HEK293 (cell line): ENCODE measurements at regions not wholly inside any gene's neighbourhood (a gene's known extent, or its start where the extent isn't known, plus 50 kb on each side); places are given as distances from the start of the nearest gene placed in this dataset.

Experiments used
- PRDM10 ChIP-seq: fragments of 450-650 bp; formaldehyde crosslinking; IDR thresholded peaks from 2 replicates; pipeline ENCODE4 v1.5.1; 2016; ENCODE audit warnings: missing biosample characterization, missing genetic modification characterization
- YY2 ChIP-seq: fragments of 450-650 bp; formaldehyde crosslinking; IDR thresholded peaks from 2 replicates; pipeline ENCODE4 v1.5.1; 2016; ENCODE audit warnings: missing biosample characterization, missing genetic modification characterization
- ZNF274 ChIP-seq, 2 experiments: fragments of 200-500 bp in 1 of 2; fragments of 450-650 bp in 1 of 2; sonication (Bioruptor generic) in 1 of 2; formaldehyde crosslinking in 1 of 2; IDR thresholded peaks; 2 replicates each; pipeline versions ENCODE4 v1.5.1 to v1.6.1; 2014 to 2016; ENCODE audit warnings: borderline replicate concordance in 1 of 2, inconsistent platforms in 1 of 2, low read length in 1 of 2, missing biosample characterization in 1 of 2, missing genetic modification characterization in 1 of 2
- TF ChIP-seq, protein P1 (sequence below): fragments of 450-650 bp; formaldehyde crosslinking; IDR thresholded peaks from 2 replicates; pipeline ENCODE4 v1.5.1; 2016; ENCODE audit warnings: missing biosample characterization, missing genetic modification characterization
- TF ChIP-seq, protein P2 (sequence below): fragments of 450-650 bp; formaldehyde crosslinking; IDR thresholded peaks from 2 replicates; pipeline ENCODE4 v1.5.1; 2016; ENCODE audit warnings: missing biosample characterization, missing genetic modification characterization
- TF ChIP-seq, protein P3 (sequence below): fragments of 450-650 bp; formaldehyde crosslinking; IDR thresholded peaks from 2 replicates; pipeline ENCODE4 v1.5.1; 2016; ENCODE audit warnings: missing biosample characterization, missing genetic modification characterization

DNA sequence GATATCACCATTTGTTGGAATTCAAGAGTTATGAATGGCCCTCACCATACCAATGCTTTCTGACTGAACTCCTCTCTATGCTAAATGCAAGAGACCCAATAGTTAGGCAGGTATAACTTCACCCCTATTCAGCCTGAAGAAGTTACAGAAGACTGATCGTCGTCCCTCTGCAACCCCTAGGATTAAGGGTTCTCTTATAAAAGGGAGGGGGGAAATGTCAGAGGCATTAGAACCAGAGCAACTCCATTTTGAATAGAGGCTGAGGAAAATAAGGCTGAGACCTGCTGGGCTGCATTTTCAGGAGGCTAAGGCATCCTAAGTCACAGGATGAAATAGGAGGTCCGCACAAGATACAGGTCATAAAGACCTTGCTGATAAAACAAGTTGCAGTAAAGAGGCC is 494.3 kb downstream of the SPRY1 start:
- TF ChIP-seq YY2 (tag by site-specific recombination), result no peak
- TF ChIP-seq PRDM10, result no peak
- TF ChIP-seq, protein P1, sequence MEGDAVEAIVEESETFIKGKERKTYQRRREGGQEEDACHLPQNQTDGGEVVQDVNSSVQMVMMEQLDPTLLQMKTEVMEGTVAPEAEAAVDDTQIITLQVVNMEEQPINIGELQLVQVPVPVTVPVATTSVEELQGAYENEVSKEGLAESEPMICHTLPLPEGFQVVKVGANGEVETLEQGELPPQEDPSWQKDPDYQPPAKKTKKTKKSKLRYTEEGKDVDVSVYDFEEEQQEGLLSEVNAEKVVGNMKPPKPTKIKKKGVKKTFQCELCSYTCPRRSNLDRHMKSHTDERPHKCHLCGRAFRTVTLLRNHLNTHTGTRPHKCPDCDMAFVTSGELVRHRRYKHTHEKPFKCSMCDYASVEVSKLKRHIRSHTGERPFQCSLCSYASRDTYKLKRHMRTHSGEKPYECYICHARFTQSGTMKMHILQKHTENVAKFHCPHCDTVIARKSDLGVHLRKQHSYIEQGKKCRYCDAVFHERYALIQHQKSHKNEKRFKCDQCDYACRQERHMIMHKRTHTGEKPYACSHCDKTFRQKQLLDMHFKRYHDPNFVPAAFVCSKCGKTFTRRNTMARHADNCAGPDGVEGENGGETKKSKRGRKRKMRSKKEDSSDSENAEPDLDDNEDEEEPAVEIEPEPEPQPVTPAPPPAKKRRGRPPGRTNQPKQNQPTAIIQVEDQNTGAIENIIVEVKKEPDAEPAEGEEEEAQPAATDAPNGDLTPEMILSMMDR (tag by site-specific recombination), result no peak
- TF ChIP-seq, protein P2, sequence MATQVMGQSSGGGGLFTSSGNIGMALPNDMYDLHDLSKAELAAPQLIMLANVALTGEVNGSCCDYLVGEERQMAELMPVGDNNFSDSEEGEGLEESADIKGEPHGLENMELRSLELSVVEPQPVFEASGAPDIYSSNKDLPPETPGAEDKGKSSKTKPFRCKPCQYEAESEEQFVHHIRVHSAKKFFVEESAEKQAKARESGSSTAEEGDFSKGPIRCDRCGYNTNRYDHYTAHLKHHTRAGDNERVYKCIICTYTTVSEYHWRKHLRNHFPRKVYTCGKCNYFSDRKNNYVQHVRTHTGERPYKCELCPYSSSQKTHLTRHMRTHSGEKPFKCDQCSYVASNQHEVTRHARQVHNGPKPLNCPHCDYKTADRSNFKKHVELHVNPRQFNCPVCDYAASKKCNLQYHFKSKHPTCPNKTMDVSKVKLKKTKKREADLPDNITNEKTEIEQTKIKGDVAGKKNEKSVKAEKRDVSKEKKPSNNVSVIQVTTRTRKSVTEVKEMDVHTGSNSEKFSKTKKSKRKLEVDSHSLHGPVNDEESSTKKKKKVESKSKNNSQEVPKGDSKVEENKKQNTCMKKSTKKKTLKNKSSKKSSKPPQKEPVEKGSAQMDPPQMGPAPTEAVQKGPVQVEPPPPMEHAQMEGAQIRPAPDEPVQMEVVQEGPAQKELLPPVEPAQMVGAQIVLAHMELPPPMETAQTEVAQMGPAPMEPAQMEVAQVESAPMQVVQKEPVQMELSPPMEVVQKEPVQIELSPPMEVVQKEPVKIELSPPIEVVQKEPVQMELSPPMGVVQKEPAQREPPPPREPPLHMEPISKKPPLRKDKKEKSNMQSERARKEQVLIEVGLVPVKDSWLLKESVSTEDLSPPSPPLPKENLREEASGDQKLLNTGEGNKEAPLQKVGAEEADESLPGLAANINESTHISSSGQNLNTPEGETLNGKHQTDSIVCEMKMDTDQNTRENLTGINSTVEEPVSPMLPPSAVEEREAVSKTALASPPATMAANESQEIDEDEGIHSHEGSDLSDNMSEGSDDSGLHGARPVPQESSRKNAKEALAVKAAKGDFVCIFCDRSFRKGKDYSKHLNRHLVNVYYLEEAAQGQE (tag by site-specific recombination), result no peak
- TF ChIP-seq ZNF274 (IDR thresholded peaks at IDR 0.05; ENCODE audit: low read length), result no peak
- TF ChIP-seq ZNF274 (tag by site-specific recombination; IDR thresholded peaks at IDR 0.05; ENCODE audit: borderline replicate concordance), result no peak
- TF ChIP-seq, protein P3, sequence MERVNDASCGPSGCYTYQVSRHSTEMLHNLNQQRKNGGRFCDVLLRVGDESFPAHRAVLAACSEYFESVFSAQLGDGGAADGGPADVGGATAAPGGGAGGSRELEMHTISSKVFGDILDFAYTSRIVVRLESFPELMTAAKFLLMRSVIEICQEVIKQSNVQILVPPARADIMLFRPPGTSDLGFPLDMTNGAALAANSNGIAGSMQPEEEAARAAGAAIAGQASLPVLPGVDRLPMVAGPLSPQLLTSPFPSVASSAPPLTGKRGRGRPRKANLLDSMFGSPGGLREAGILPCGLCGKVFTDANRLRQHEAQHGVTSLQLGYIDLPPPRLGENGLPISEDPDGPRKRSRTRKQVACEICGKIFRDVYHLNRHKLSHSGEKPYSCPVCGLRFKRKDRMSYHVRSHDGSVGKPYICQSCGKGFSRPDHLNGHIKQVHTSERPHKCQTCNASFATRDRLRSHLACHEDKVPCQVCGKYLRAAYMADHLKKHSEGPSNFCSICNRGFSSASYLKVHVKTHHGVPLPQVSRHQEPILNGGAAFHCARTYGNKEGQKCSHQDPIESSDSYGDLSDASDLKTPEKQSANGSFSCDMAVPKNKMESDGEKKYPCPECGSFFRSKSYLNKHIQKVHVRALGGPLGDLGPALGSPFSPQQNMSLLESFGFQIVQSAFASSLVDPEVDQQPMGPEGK, result no peak
